NOMO-1 treated with DMSO at 0.1 percent for 48 hours (cell line): ENCODE measurements at regions not wholly inside any gene's neighbourhood (a gene's known extent, or its start where the extent isn't known, plus 50 kb on each side); places are given as distances from the start of the nearest gene placed in this dataset.

ENCODE experiments used
- DNase-seq: peaks from one replicate; lab custom pipeline; 2025; ENCODE audit not compliant: unreplicated experiment; lab: John Stamatoyannopoulos, UW

DNA sequence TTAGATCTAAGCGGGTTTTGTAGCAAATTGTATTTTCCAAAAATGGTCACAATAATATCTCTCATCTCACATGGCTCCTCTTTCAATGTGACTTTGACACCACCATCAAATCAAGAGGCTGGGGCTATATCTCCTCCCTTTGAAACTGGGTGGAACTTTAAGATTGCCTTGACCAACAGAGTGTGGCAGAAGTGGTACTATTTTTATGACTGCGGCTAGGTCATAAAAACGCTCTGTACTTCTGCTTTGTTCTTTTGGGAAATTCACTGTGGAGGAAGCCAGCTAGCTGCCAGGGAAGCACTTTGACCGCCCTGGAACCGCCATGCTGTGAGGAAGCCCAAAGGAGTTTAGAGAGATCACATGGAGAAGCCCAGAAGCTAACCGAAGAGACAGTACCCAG, 50.7 kb upstream of the ACOT11 start:
- DNase-seq = peak; percentile 58

DNA sequence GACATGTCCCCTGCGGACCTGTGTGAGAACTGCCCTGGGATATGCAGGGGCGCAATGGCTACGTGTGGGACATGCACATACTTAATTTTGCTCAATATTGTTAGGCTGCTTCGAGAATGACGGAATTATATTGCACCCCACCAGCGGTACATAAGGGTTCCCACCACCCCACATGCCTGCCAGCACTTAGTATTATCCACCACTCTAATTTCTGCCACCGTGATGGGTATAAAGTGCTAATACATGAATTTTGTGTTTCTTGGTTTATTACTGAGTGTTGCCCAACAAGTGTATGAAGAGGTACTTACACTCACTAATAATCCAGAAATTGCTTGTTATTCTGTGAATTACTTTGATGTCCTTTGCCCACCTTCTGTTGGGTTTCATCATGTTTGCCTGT, 52.1 kb upstream of the ACOT11 start:
- no peak for DNase-seq

DNA sequence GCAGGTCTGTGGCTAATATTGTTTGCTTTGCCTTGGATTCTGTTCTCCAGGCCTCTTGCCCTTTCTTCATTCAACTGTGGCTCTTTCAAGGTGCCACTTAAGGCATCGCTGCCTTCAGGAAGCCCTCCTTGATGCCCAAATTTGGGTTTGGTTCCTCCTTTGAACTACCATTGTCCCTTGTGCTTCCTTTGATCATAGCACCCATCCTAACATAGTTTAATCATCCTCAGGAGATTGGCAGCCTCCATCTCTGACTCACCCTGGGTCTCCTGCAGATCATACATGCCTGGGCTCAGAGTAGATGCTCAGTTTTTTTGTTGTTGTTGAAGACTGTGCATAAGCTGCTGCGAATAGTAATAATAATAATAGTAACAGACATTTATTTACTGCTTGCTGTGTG, 54.4 kb upstream of the ACOT11 start:
- no peak for DNase-seq

DNA sequence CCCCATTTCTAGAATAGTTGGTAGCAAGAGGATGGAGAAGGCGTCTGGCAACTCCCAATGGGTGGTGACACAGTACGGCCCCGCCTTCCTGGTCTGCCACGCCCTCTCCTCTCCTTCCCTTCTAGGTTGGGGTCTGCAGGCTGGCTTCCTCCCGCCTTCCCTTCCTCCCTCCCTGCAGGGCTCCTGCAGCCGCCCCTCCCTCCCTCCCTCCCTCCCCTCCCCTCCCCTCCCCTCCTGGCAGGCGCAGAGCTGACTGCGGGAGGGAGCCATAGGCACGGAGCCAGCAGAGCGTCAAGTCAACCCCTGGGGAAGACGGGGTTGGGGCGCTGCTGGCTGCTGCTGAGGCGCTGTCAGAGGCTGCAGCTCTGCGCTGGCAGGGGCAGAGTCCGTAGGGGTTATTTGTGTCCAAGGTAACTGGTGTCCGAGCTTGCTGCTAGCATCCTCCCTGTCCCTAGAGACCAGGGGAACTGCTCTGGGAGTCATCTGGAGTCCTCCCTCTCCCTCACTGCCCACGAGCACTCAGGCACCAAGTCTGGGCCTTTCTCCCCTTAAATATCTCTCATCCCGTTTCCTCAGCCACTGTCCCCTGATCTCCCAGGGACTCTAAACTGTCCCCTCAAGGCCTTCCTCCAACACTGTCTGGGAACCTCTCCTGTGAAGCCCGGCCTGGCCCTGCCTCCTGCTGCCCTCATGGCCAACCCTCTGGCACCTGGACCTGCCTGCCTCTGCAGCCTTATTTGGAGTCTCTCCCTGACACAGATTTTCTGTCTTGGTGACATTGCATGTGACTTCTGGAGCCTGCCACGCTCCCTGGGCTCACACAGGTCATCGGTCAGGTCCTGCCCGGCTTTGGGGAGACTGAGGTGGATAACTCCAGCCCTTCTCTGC, 57.4 kb upstream of the ACOT11 start:
- no peak for DNase-seq

DNA sequence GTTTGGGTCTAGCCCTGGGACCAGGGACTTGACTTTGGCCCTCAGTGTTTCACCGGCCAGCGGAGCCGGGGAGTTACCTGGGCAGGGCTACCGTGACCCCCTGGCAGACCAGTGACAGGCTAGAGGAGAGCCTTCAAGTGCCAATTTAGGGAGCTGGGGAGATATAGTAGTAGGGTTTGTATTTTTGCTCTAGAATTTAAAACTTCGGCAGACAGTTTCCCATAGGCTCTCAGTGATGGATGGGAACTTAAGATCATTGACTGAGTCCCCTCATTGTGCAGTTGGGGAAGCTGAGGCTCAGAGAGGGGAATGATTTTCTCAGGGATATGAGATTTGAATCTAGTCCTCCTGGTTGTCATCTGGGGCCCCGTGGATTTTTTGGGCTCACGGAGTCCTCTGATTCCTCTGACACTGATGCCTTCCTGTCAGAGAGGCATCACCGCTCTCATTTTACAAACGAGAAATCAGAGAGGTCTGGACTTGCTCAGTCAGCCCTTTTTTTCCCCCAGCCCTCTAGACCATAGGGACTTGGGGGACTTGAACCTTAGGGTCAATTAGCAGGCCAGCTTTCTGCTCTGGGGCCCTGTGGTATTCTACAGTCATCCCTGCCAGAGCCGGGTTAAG, 58.3 kb upstream of the ACOT11 start:
- no peak for DNase-seq

DNA sequence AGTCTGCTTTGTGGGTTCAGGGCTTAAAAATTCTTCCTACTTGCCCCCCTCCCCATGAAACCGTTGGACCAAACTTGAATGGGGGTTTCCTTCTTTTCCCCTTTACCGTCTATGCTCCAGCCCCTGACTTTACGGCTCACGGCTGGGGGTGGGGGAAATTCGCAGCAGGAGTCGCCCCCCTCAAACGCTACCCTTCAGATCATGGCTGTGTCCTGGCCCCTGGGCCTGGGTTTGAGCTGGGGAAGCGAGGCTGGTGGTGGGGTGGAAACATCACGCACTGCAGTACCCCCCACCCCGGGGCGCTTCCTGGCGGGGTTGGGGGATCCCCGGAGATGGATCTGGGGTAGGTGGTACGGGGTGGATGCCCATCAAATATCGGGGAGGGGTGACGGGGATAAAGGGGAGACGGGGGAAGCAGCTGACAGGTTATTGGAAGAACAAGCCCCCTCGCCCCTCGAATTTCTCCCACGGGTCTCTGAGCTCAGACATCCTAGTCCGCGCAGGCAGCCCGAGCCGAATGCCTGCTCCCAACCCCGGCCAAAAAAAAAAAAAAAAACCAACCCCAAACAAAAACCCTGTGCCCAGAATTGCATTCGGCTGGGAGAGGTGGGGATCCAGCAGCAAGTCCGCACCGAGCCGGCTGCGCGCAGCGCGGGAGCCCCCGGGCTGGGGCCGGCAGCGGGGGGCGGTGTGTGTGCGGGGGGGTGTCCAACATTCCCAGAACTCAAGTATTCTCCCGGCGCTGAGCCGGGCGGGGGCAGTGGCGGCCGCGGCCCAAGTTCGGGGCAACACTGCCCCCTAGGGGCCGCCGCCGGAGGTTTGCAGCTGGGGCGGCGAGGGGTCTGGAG, 59.0 kb upstream of the ACOT11 start:
- DNase-seq = peak; percentile 56

DNA sequence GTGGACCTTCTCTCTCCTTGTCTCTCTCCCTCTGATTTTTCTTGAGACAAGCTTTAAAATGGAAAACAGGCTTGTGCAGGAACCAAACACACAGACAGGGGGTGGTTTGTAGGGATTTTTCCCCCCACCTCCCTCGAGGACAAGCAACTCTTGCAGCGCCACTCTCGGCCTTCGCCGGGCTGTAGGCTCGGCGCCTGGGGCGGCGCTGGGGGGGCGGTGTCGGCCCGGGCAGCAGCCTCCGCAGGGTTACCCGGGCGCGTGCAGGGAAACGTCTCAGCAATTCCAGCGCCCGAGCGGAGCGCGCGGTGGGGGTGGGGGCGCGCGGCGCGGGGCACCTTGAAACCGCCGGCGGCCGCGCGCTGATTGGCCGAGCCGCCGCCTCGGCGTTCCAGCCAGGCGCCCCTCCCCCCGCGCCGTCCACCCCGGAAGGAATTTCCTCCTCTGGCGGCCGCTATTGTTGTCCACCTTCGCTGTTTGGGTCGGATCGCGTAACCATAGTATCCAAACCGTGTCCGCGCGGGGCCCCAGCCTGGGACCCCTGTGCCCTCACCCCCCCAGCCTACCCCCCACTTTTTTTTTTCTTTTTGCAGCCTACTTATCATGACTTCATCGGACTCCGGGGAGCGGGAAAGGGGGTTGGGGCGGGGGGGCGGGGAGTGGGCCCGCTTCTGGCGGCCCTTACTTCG, 59.8 kb upstream of the ACOT11 start:
- DNase-seq = peak; percentile 61

DNA sequence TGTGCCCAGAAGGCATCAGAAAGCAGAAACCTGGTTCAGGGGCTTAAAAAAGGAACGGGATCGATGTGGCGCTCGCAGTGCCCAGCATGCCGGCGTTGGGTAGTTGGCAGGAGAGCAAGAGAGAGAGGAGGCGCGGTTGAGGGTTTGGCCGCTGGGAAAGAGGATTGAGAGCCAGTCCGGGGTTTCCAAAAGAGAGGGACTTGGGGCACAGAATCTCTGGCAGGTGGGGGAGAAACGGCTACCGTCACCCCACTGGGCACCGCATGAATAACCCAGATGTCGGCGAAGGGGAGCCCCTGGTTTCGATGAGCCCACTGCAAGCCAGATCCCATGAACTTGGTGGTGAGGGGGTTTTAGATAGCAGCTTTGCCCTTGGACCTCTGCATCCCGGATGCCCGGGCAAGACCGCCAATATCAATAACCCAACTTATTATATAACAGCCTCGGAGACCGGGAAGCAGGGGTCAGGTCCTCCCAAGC, 60.4 kb upstream of the ACOT11 start:
- no peak for DNase-seq

DNA sequence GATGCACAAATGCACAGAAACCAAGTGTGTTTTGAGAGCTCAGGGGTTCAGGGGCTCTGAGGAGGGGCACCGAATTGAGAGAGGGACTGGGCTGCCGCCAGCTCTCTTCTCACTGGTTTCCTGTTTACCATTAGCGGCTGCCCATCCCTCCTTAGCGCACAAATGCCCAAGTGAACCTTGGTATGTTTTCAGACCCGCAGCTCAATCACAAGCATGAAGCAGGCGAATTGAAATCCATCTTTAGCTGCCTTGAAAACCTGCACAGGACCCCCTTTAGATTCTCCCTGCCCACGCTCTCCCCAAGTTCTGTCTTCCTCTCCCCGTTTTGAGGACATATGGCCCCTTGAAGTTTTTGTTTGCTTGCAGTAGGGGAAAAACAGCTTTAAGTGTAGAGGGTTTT, 61.1 kb upstream of the ACOT11 start:
- DNase-seq = no peak

DNA sequence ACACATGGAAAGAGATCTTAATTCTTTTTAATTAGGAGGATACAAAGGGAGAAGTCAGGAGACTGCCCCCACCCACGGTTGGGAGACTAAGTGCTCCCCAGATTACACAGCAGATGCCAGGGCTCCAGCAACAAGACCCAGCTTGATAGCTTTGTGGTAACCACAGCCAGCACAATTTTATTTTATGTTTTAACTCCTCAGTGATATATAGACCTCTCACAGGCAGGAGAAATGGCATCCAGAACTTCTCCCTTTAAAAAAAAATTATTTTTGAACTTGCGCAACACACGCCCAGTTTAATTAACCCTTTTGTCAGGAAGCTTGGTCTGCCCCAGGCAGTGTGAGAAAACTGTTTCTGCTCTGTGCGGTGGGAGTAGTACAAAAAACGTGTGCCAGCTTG, 62.6 kb upstream of the ACOT11 start:
- peak; percentile 78 for DNase-seq

DNA sequence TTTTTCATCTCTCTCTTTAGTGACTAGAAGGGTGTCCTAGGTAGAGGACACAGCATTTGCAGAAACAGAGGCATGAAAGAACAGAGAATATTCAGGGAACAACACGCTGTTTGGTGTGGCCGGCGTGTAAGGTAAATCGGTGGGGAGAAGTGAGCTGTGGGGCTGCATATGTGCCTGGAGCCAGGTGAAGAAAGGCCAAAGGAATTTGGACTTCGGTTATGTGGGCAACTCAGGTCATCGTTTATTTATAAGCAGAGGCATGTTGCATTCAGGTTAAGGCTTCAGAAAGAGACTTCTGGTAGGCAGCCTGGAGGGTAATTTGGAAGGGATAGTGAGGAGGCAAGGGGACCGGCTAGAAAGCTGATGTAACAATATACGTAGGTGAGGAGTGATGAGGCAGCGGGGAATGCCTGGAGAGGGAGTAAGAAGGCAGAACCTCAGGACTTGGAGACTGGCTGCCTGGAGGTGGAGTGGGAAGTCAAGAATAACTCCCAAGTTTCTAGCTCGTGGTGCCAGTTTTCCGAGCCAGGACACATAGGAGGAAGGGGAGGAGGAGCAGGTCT, 64.1 kb upstream of the ACOT11 start:
- no peak for DNase-seq

DNA sequence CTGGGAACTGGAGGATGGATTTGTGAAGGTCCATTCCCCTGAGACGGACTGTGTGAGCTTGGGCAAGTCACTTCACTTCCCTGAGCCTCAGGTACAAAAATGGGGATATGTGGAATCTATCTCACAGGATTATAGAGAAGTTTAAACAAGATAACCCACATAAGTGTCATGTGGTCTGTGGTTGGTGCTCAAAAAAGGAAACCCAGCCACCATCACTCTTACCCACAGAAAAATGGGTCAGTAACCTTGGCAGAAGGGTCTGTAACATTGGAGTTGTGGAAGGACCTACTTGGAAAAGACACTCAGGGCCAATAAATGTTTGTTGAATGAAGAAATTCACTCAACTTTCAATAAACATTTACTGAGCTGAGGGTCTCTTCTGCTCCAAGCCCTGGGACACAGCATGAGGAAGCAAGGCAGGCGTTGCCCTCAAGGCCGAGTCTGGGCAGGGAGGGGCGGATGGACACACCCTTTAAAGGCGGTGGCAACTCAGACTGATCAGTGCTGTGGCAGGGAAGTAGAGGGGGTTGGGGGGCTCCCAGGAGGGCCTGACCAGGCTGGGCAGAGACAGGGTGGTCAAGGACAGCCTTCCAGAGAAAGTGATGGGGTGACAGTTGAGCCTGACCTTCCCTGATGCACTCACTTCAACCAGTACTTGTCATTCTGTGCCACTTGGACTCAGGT, 66.7 kb upstream of the ACOT11 start:
- no peak for DNase-seq

DNA sequence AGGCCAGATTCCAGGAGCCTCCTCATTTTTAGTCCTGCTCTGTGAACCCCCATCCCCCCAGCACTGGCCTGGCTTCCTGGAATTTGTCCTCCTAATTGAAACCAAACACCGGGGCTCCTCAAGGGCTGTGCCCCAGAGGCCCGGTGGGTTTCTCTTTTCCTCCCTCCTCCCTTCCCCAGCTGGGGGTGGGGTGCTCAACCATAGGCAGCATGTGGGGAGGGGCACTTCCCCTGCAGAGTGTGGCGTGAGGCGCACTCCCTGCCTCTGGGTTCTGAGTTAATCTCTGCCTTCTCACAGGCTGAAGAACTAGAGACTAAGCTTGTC, 67.5 kb upstream of the ACOT11 start:
- DNase-seq = no peak

DNA sequence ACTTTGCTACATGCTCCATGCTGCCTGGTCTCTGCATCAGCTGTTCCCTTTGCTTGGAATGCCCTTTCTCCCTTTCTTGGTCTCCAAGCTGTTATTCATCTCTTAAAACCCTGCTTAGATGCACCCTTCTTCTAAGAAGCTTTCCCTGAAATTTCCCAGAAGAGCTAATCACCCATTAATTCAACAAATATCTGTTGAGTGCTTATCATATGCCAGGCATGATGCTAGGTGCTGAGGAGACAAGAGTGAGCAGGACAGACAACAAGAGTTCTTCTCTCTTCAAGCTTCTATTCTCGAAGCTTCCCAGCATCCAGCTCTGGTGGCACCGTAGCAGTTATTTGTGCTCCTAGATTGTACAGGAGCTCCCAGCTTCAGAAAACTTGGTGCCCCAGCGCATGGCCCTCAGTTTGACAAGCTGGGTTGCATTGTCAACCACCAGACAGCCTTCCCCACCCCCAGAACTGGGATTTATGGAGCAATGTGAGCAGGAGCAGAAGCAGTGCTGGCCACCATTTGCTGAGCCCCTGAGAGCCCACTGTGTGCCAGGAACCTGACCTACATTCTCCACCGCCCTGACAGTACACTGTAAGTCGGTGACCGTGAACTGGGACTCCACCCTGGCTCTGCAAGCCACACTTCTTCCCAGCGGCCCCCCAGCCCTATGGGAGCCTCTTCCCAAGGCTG, 68.0 kb upstream of the ACOT11 start:
- DNase-seq = no peak

DNA sequence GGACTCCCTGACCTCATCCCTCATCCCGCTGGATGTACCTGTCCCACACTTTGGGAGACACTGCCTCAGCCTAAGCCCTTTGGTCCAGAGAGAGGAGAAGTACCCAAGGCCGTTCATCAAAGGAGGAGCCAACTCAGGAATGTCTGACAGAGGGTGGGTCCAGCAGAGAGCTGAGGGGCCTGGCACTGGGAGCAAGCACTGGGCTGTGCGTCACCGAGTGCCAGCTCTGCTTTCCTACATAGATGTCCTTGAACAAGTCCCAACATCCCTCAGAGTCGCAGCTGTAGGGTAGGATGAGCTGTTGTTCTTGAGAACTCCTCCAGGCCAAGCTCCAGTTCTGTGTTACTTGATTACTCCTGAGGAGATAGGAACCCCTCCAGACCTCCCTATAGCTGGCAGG, 68.8 kb upstream of the ACOT11 start:
- no peak for DNase-seq

DNA sequence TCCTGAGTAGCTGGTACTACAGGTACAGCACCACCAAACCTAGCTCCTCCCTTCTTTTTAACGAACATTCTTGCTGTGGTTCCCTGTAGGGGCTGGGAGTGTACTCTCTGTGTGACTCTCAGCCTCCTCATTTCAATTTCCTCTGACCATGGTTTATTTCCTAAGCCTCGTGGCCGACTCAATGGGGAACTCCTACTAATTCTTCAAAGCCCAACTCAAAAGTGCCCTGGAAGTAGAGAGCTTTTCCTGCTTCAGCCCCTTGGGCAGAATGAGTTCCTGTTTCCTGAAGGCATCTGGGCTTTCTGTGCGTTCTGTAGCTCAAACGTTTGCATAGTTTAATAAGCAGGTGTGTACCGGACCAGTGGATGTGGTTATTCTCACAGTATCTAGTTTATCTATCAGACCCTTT, 70.9 kb upstream of the ACOT11 start:
- no peak for DNase-seq

DNA sequence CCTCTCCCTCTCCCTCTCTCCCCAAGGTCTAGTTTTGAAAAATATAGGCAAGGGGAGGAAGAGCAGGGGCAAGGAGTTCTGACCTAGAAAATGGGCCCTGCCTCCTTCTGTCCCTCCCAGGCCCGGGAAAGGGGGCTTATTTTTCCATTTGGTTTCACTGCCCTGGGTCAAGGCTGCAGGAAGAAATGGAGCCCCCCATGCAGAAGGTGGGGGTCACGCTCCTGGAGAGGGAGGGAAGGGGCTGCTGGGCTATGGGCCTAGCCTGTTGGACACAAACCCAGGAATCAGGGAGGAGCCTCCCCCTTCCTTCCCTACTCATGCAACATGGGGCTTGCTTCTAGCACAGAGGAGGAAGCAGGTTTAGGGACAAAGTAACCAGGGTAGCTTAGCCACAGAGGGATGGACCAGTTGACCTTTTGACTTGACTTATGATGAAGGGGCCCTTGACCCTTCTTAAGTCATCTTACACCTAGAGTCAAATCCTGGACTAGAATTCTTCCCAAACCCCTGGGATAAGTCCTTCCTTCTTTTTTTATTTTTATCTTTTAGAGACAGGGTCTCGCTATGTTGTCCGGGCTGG, 70.4 kb upstream of the SSBP3 start:
- no peak for DNase-seq

DNA sequence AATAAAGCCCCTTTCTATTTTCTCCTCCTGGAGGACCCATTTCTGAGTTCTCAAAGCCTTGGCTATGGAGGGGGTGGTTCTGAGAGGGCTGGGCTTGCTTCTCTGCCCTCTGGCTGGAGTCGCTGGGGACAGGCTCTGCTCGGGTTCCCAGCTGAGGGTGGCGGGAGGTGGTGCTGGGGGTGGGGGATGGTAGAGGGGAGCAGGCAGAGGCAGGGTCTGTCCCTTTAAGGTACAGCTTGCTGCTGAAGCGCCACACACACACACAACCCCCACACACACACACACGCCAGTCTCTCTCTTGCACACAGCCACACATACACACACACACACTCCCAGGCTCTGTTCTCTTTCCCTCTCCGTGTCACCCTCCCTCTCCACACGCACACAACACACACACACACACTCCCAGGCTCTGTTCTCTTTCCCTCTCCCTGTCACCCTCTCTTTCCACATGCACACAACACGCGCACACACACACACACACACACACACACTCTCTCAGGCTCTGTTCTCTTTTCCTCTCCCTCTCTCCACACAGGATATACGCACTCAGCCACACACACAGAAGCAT, 69.8 kb upstream of the SSBP3 start:
- no peak for DNase-seq

DNA sequence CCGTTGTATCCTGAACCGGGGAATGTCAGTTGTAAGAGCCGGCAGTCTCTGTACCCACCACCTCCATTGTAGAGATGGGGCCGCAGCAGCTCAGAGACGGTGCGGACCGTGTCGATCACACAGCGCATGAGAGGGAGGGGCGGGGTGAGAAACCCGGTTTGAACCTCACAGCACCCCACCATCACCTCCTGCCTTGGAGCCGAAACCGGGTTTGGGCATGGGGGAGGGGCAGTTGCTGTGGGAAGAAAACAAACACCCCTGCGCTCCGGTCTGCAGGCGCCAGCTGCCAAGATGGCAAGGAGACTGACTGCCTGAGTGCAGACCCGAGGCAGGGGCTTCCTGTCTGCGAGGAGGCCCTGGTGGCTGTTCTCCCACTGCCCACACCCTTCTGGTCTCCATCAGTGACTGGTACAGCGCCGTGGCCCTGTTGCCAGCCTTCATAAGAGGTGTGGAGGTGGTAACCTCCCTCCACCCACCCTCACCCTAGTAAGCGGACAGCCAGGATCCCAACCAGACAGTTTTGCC, 69.2 kb upstream of the SSBP3 start:
- DNase-seq = no peak
